Keratinocyte (primary cell): ENCODE measurements at regions not wholly inside any gene's neighbourhood (a gene's known extent, or its start where the extent isn't known, plus 50 kb on each side); places are given as distances from the start of the nearest gene placed in this dataset.

Source experiments
- DNase-seq: peaks from one replicate; pipeline ENCODE4 v3.0.0-alpha.2; 2011; ENCODE audit warnings: low read depth, missing footprints, low spot score
- FAIRE-seq: peaks from 2 replicates; lab custom pipeline; 2011; peaks lifted over from hg19 to GRCh38; lab: Jason Lieb, UNC
- H2AFZ ChIP-seq: 2 replicates; pipeline ENCODE4 v1.6.0; 2012; ENCODE audit warnings: low read length, control low read depth, inconsistent platforms; ENCODE audit not compliant: control insufficient read depth
- H3K27ac ChIP-seq: 2 replicates; pipeline ENCODE4 v1.5.1; 2011; ENCODE audit warnings: low read length; ENCODE audit not compliant: control insufficient read depth, insufficient read depth
- H3K27me3 ChIP-seq: 3 replicates; pipeline ENCODE4 v1.6.0; 2011; ENCODE audit warnings: low read length; ENCODE audit not compliant: control insufficient read depth, insufficient read depth; ENCODE audit errors: extremely low read depth
- H3K36me3 ChIP-seq, 2 experiments: 2 replicates in 1 of 2; 3 replicates in 1 of 2; pipeline ENCODE4 v1.5.1; 2011; ENCODE audit warnings: low read length in 2 of 2, mild to moderate bottlenecking in 1 of 2; ENCODE audit not compliant: control insufficient read depth in 2 of 2, insufficient read depth in 2 of 2; ENCODE audit errors: extremely low read depth in 1 of 2
- H3K4me1 ChIP-seq: 3 replicates; pipeline ENCODE4 v1.5.1; 2011; ENCODE audit warnings: low read length; ENCODE audit not compliant: control insufficient read depth, insufficient read depth; ENCODE audit errors: extremely low read depth
- H3K4me2 ChIP-seq: 3 replicates; pipeline ENCODE4 v1.6.0; 2011; ENCODE audit warnings: low read depth, low read length; ENCODE audit not compliant: control insufficient read depth, insufficient read depth; ENCODE audit errors: extremely low read depth
- H3K4me3 ChIP-seq, 3 experiments: fragments of 200-600 bp in 1 of 3; sonication (generic) in 1 of 3; 2 replicates in 2 of 3; 3 replicates in 1 of 3; pipeline ENCODE4 v1.5.1; 2011 to 2016; ENCODE audit warnings: low read length in 3 of 3, mild to moderate bottlenecking in 3 of 3, control low read depth in 2 of 3, inconsistent platforms in 1 of 3, low read depth in 1 of 3, mixed read lengths in 1 of 3, mixed run types in 1 of 3, moderate library complexity in 1 of 3; ENCODE audit not compliant: control insufficient read depth in 2 of 3, insufficient read depth in 2 of 3; ENCODE audit errors: extremely low read depth in 1 of 3
- H3K79me2 ChIP-seq: 2 replicates; pipeline ENCODE4 v1.6.0; 2012; ENCODE audit warnings: low read length; ENCODE audit not compliant: control insufficient read depth, insufficient read depth
- H3K9ac ChIP-seq: 3 replicates; pipeline ENCODE4 v1.6.0; 2011; ENCODE audit warnings: low read length; ENCODE audit not compliant: control insufficient read depth, insufficient read depth; ENCODE audit errors: extremely low read depth
- H3K9me1 ChIP-seq: 3 replicates; pipeline ENCODE4 v1.6.0; 2011; ENCODE audit warnings: low read length; ENCODE audit not compliant: control insufficient read depth, insufficient read depth; ENCODE audit errors: extremely low read depth
- H3K9me3 ChIP-seq: 2 replicates; pipeline ENCODE4 v1.5.1; 2012; ENCODE audit warnings: low read depth, low read length; ENCODE audit not compliant: control insufficient read depth
- H4K20me1 ChIP-seq: 3 replicates; pipeline ENCODE4 v1.6.0; 2011; ENCODE audit warnings: low read length; ENCODE audit not compliant: control insufficient read depth, insufficient read depth; ENCODE audit errors: extremely low read depth
- CTCF ChIP-seq, 3 experiments: IDR thresholded peaks in 1 of 3; conservative IDR thresholded peaks in 1 of 3; optimal IDR thresholded peaks in 1 of 3; 2 replicates in 2 of 3; 3 replicates in 1 of 3; pipeline versions ENCODE3 to v1.5.1; 2011; ENCODE audit warnings: low read length in 3 of 3, mild to moderate bottlenecking in 3 of 3, moderate library complexity in 2 of 3, control low read depth in 1 of 3, inconsistent platforms in 1 of 3; ENCODE audit not compliant: insufficient read depth in 2 of 3; ENCODE audit errors: extremely low read depth in 1 of 3
- EZH2 ChIP-seq: IDR thresholded peaks from one replicate; pipeline ENCODE4 v1.6.1; 2012; ENCODE audit warnings: inconsistent platforms, mild to moderate bottlenecking, low read length, moderate library complexity
- dilution Hi-C: fragments of 300-500 bp; cut with MboI; formaldehyde crosslinking; loops from one replicate; pipeline ENCODE4 v1.7.0; 2020; ENCODE audit warnings: low sequenced_read_pairs; ENCODE audit not compliant: extremely low pct_ligation_motif_present

- Histone ChIP-seq H3K4me2 (no peak overlapping the region), H3K27me3 (no peaks in the 10 kb centered on the region), H3K4me3 (no peak overlapping the region), H3K36me3 (no peaks in the 10 kb centered on the region), H3K27ac (no peak overlapping the region), H4K20me1 (no peaks in the 10 kb centered on the region), H3K4me1 (no peaks in the 10 kb centered on the region), H2AFZ (no peak overlapping the region), H3K9ac (no peak overlapping the region), H3K9me3 (no peaks in the 10 kb centered on the region), H3K9me1 (no peaks in the 10 kb centered on the region), H3K79me2 (no peaks in the 10 kb centered on the region)
- dilution Hi-C loops: no loop called here
- DNase-seq (no peak), FAIRE-seq (no peak)
- TF ChIP-seq CTCF (optimal IDR thresholded peaks at IDR 0.05 in 1 of 3, IDR thresholded peaks at IDR 0.05 in 1 of 3, conservative IDR thresholded peaks at IDR 0.05 in 1 of 3; ENCODE audit: extremely low read depth in 1 of 3, insufficient read depth in 2 of 3, low read length in 3 of 3) (no peak), EZH2 (no peak)
Measured at GRCh38 chr6:140809694-140810101, 1323.0 kb upstream of the GJE1 start.

- Histone ChIP-seq H3K4me3 (no peak overlapping the region), H3K4me2 (no peak overlapping the region), H3K27ac (no peak overlapping the region), H3K9ac (no peak overlapping the region), H2AFZ (no peak overlapping the region), H3K9me1 (no peaks in the 10 kb centered on the region), H3K4me1 (no peaks in the 10 kb centered on the region), H3K36me3 (no peaks in the 10 kb centered on the region), H3K27me3 (no peaks in the 10 kb centered on the region), H3K79me2 (no peaks in the 10 kb centered on the region), H3K9me3 (no peaks in the 10 kb centered on the region), H4K20me1 (no peaks in the 10 kb centered on the region)
- FAIRE-seq: peak; percentile 43
- TF ChIP-seq EZH2 (no peak), CTCF (optimal IDR thresholded peaks at IDR 0.05 in 1 of 3, IDR thresholded peaks at IDR 0.05 in 1 of 3, conservative IDR thresholded peaks at IDR 0.05 in 1 of 3; ENCODE audit: extremely low read depth in 1 of 3, insufficient read depth in 2 of 3, low read length in 3 of 3) (no peak)
- dilution Hi-C loops: no loop called here
- DNase-seq: no peak
Measured at GRCh38 chr6:140806431-140806830, 1326.3 kb upstream of the GJE1 start.
